Astrocyte (in vitro differentiated cells and primary cell): ENCODE measurements at regions not wholly inside any gene's neighbourhood (a gene's known extent, or its start where the extent isn't known, plus 50 kb on each side); places are given as distances from the start of the nearest gene placed in this dataset.

Experiments
- DNase-seq: peaks from one replicate; pipeline ENCODE4 v3.0.0-alpha.2; 2010; ENCODE audit warnings: low read depth
- FAIRE-seq: peaks from 2 replicates; lab custom pipeline; 2011; peaks lifted over from hg19 to GRCh38; lab: Jason Lieb, UNC
- H2AFZ ChIP-seq: 2 replicates; pipeline ENCODE4 v1.6.0; 2012; ENCODE audit warnings: low read depth, low read length, inconsistent platforms
- H3K27ac ChIP-seq: 2 replicates; pipeline ENCODE4 v1.5.1; 2011; ENCODE audit warnings: low read depth, low read length, inconsistent platforms
- H3K27me3 ChIP-seq: 2 replicates; pipeline ENCODE4 v1.6.0; 2011; ENCODE audit warnings: low read length, inconsistent platforms; ENCODE audit not compliant: insufficient read depth
- H3K36me3 ChIP-seq: 2 replicates; pipeline ENCODE4 v1.5.1; 2011; ENCODE audit warnings: low read length, inconsistent platforms; ENCODE audit not compliant: insufficient read depth
- H3K4me1 ChIP-seq: 2 replicates; pipeline ENCODE4 v1.5.1; 2011; ENCODE audit warnings: low read length, inconsistent platforms; ENCODE audit not compliant: insufficient read depth
- H3K4me2 ChIP-seq: 2 replicates; pipeline ENCODE4 v1.6.0; 2012; ENCODE audit warnings: low read length, inconsistent platforms
- H3K4me3 ChIP-seq: 2 replicates; pipeline ENCODE4 v1.5.1; 2011; ENCODE audit warnings: low read depth, mild to moderate bottlenecking, low read length, inconsistent platforms; ENCODE audit not compliant: insufficient read depth
- H3K79me2 ChIP-seq: 2 replicates; pipeline ENCODE4 v1.6.0; 2012; ENCODE audit warnings: mild to moderate bottlenecking, low read length, inconsistent platforms; ENCODE audit not compliant: insufficient read depth
- H3K9ac ChIP-seq: 2 replicates; pipeline ENCODE4 v1.6.0; 2012; ENCODE audit warnings: mild to moderate bottlenecking, low read length, inconsistent platforms
- H3K9me3 ChIP-seq: 2 replicates; pipeline ENCODE4 v1.5.1; 2012; ENCODE audit warnings: low read depth, mild to moderate bottlenecking, low read length, inconsistent platforms; ENCODE audit not compliant: insufficient read depth
- H4K20me1 ChIP-seq: 2 replicates; pipeline ENCODE4 v1.6.0; 2012; ENCODE audit warnings: low read length, inconsistent platforms; ENCODE audit not compliant: insufficient read depth
- H3K27ac Mint-ChIP-seq: one replicate; pipeline ENCODE4 v1.8.0; 2021; ENCODE audit warnings: mild to moderate bottlenecking, mixed read lengths; ENCODE audit not compliant: unreplicated experiment
- H3K27me3 Mint-ChIP-seq: one replicate; pipeline ENCODE4 v1.8.0; 2021; ENCODE audit warnings: low read depth, mixed read lengths; ENCODE audit not compliant: unreplicated experiment
- H3K36me3 Mint-ChIP-seq: one replicate; pipeline ENCODE4 v1.8.0; 2021; ENCODE audit warnings: low read depth, mixed read lengths; ENCODE audit not compliant: unreplicated experiment
- H3K4me1 Mint-ChIP-seq: one replicate; pipeline ENCODE4 v1.8.0; 2021; ENCODE audit warnings: low read depth, mixed read lengths; ENCODE audit not compliant: unreplicated experiment
- H3K4me3 Mint-ChIP-seq: one replicate; pipeline ENCODE4 v1.8.0; 2021; ENCODE audit warnings: mild to moderate bottlenecking, moderate library complexity, mixed read lengths; ENCODE audit not compliant: unreplicated experiment
- H3K9me3 Mint-ChIP-seq: one replicate; pipeline ENCODE4 v1.8.0; 2021; ENCODE audit warnings: mild to moderate bottlenecking, mixed read lengths; ENCODE audit not compliant: unreplicated experiment
- CTCF ChIP-seq: IDR thresholded peaks from 2 replicates; pipeline ENCODE4 v1.5.1; 2011; ENCODE audit warnings: low read depth, mild to moderate bottlenecking, inconsistent platforms, low read length, moderate library complexity; ENCODE audit not compliant: insufficient read depth
- EZH2 ChIP-seq: IDR thresholded peaks from 2 replicates; pipeline ENCODE4 v1.6.1; 2012; ENCODE audit warnings: mild to moderate bottlenecking, low read length, inconsistent platforms; ENCODE audit not compliant: insufficient read depth

GRCh38 chr13:99639126-99639525 lies 137.9 kb downstream of the TM9SF2 start:
- Histone ChIP-seq H4K20me1 (no peaks in the 10 kb centered on the region), H3K36me3 (no peaks in the 10 kb centered on the region), H3K4me2 (no peak overlapping the region), H3K9me3 (no peaks in the 10 kb centered on the region), H3K9ac (no peak overlapping the region), H3K4me3 (no peak overlapping the region), H3K27ac (no peak overlapping the region), H2AFZ (no peak overlapping the region), H3K79me2 (no peaks in the 10 kb centered on the region), H3K4me1 (no peaks in the 10 kb centered on the region), H3K27me3 (peaks cover 3% of the 10 kb centered on the region)
- Mint-ChIP-seq H3K4me1 (peaks cover 4% of the 10 kb centered on the region), H3K36me3 (no peaks in the 10 kb centered on the region), H3K9me3 (no peaks in the 10 kb centered on the region), H3K27ac (no peak overlapping the region), H3K27me3 (peaks cover 2% of the 10 kb centered on the region), H3K4me3 (no peak overlapping the region)
- FAIRE-seq: no peak
- DNase-seq: no peak
- no peak for TF ChIP-seq CTCF
- TF ChIP-seq EZH2: no peak

GRCh38 chr13:99636728-99637353 lies 135.6 kb downstream of the TM9SF2 start:
- peaks cover 4% of the 10 kb centered on the region for H3K4me1 Mint-ChIP-seq

More at GRCh38 chr13:99636728-99637353, 135.6 kb downstream of the TM9SF2 start:
- Histone ChIP-seq H3K9me3 (no peaks in the 10 kb centered on the region), H3K4me1 (no peaks in the 10 kb centered on the region), H3K4me2 (no peak overlapping the region), H3K4me3 (no peak overlapping the region), H3K27ac (no peak overlapping the region), H4K20me1 (no peaks in the 10 kb centered on the region), H2AFZ (no peak overlapping the region), H3K9ac (no peak overlapping the region), H3K79me2 (no peaks in the 10 kb centered on the region), H3K27me3 (peaks cover 3% of the 10 kb centered on the region), H3K36me3 (no peaks in the 10 kb centered on the region)
- TF ChIP-seq EZH2 (no peak), CTCF (no peak)
- H3K27ac Mint-ChIP-seq: no peak overlapping the region
- no peaks in the 10 kb centered on the region for H3K36me3 Mint-ChIP-seq
- DNase-seq (no peak), FAIRE-seq (no peak)
- H3K4me3 Mint-ChIP-seq: no peak overlapping the region
- H3K9me3 Mint-ChIP-seq: peaks cover 4% of the 10 kb centered on the region
- H3K27me3 Mint-ChIP-seq: no peaks in the 10 kb centered on the region
